ENCODE measurements at regions not wholly inside any gene's neighbourhood (a gene's known extent, or its start where the extent isn't known, plus 50 kb on each side); places are given as distances from the start of the nearest gene placed in this dataset.
"Not testable (repeated sequence)": the region's sequence is repeated elsewhere in the genome, so short reads cannot be mapped to it uniquely, and the experiment has no call there.

- not testable (repeated sequence) for TF ChIP-seq CTCF (conservative IDR thresholded peaks at IDR 0.05; ENCODE audit: low read length); EZH2phosphoT487 (IDR thresholded peaks at IDR 0.05; ENCODE audit: borderline replicate concordance)
Measured at GRCh38 chr5:174880412-174881200, 156.2 kb downstream of the MSX2 start.
